Natural killer cell (primary cell): ENCODE measurements at regions not wholly inside any gene's neighbourhood (a gene's known extent, or its start where the extent isn't known, plus 50 kb on each side); places are given as distances from the start of the nearest gene placed in this dataset.

ENCODE experiments used
- ATAC-seq, 3 donors: fragments of 150-1000 bp in 2 of 3; fragments of 200-7000 bp in 1 of 3; cut with Tn5 transposase; 1 replicate in 1 of 3; 2 replicates in 2 of 3; pipeline ENCODE4 v1.10.0; 2021; ENCODE audit warnings: mild to moderate bottlenecking in 2 of 3, moderate library complexity in 2 of 3
- DNase-seq, 2 donors: peaks; one replicate each; pipeline versions ENCODE4 v3.0.0 to v3.0.0-alpha.2; 2013 to 2021; ENCODE audit warnings: mixed read lengths in 1 of 2
- H3K27ac ChIP-seq: one replicate; pipeline ENCODE4 v1.5.1; 2013; ENCODE audit warnings: mild to moderate bottlenecking, low read length
- H3K27me3 ChIP-seq: one replicate; pipeline ENCODE4 v1.6.1; 2013; ENCODE audit warnings: low read length; ENCODE audit not compliant: control insufficient read depth, insufficient read depth
- H3K36me3 ChIP-seq: one replicate; pipeline ENCODE4 v1.6.1; 2013; ENCODE audit warnings: low read length; ENCODE audit not compliant: control insufficient read depth, insufficient read depth
- H3K4me1 ChIP-seq: one replicate; pipeline ENCODE4 v1.6.1; 2013; ENCODE audit warnings: low read length; ENCODE audit not compliant: control insufficient read depth, insufficient read depth
- H3K4me3 ChIP-seq: one replicate; pipeline ENCODE4 v1.5.1; 2013; ENCODE audit warnings: low read length
- H3K9me3 ChIP-seq: one replicate; pipeline ENCODE4 v1.6.1; 2013; ENCODE audit warnings: low read length; ENCODE audit not compliant: control insufficient read depth, insufficient read depth
- H3K27ac Mint-ChIP-seq, 2 donors: one replicate each; pipeline ENCODE4 v1.8.0; 2022; ENCODE audit warnings: mild to moderate bottlenecking in 2 of 2, mixed read lengths in 2 of 2, moderate library complexity in 1 of 2
- H3K27me3 Mint-ChIP-seq, 2 donors: one replicate each; pipeline ENCODE4 v1.8.0; 2022; ENCODE audit warnings: low read depth in 2 of 2, mixed read lengths in 2 of 2
- H3K36me3 Mint-ChIP-seq: one replicate; pipeline ENCODE4 v1.8.0; 2022; ENCODE audit warnings: mixed read lengths
- H3K4me1 Mint-ChIP-seq, 2 donors: one replicate each; pipeline ENCODE4 v1.8.0; 2022; ENCODE audit warnings: mixed read lengths in 2 of 2
- H3K4me3 Mint-ChIP-seq: one replicate; pipeline ENCODE4 v1.8.0; 2022; ENCODE audit warnings: mild to moderate bottlenecking, moderate library complexity, mixed read lengths
- H3K9me3 Mint-ChIP-seq, 2 donors: one replicate each; pipeline ENCODE4 v1.8.0; 2022; ENCODE audit warnings: mixed read lengths in 2 of 2
- CTCF ChIP-seq: fragments of 200-600 bp; IDR thresholded peaks from one replicate; pipeline ENCODE4 v1.8.0; 2022; ENCODE audit warnings: antibody characterized with exemption
- WGBS: methylation state at CpG from one replicate; pipeline ENCODE4 v1.1.7; 2013; ENCODE audit warnings: missing lambda C conversion rate; ENCODE audit not compliant: insufficient coverage; 5-methylcytosine and 5-hydroxymethylcytosine counted together
- intact Hi-C: fragments of 100-400 bp; cut with micrococcal nuclease; formaldehyde crosslinking; loops from one replicate; pipeline ENCODE4 v1.14.2; 2022

- ATAC-seq (no peak), DNase-seq (no peak)
- Histone ChIP-seq H3K27me3 (no peaks in the 10 kb centered on the region), H3K4me1 (peaks cover 13% of the 10 kb centered on the region), H3K4me3 (no peak overlapping the region), H3K27ac (no peak overlapping the region), H3K9me3 (no peaks in the 10 kb centered on the region), H3K36me3 (no peaks in the 10 kb centered on the region)
- peaks cover 9 to 19% of the 10 kb centered on the region in 2 donors for H3K4me1 Mint-ChIP-seq
- H3K36me3 Mint-ChIP-seq, result no peaks in the 10 kb centered on the region
- TF ChIP-seq CTCF, result no peak
- H3K9me3 Mint-ChIP-seq, result no peaks in the 10 kb centered on the region
- H3K4me3 Mint-ChIP-seq, result no peak overlapping the region
- no peak overlapping the region for H3K27ac Mint-ChIP-seq
- intact Hi-C loops, result no loop called here
- 98% methylated on average over 7 of the region's 7 CpGs for WGBS
- H3K27me3 Mint-ChIP-seq, result no peaks in the 10 kb centered on the region
These were observed 148.2 kb upstream of the SOD1 start for GRCh38 chr21:31511258-31511657.

- Mint-ChIP-seq H3K36me3 (no peaks in the 10 kb centered on the region), H3K27me3 (no peaks in the 10 kb centered on the region), H3K4me1 (peaks cover 9 to 23% of the 10 kb centered on the region in 2 donors), H3K9me3 (no peaks in the 10 kb centered on the region), H3K4me3 (peak overlapping the region; percentile 0), H3K27ac (peak overlapping the region; percentile 7 to 27)
- ATAC-seq (peak; percentile 55 to 75 (median 67)), DNase-seq (peak; percentile 22 to 67)
- H3K36me3 ChIP-seq, result no peaks in the 10 kb centered on the region
- peaks cover 13% of the 10 kb centered on the region for H3K4me1 ChIP-seq
- no peaks in the 10 kb centered on the region for H3K27me3 ChIP-seq
- H3K27ac ChIP-seq, result no peak overlapping the region
- 50% methylated on average over 13 of the region's 14 CpGs for whole genome bisulfite sequencing
- intact Hi-C loops, result no loop called here
- no peaks in the 10 kb centered on the region for H3K9me3 ChIP-seq
- TF ChIP-seq CTCF, result peak; percentile 20
- H3K4me3 ChIP-seq, result no peak overlapping the region
These were observed 150.1 kb upstream of the SOD1 start for GRCh38 chr21:31509194-31510017.

- H3K27ac Mint-ChIP-seq, result no peak overlapping the region
- no peaks in the 10 kb centered on the region for H3K36me3 Mint-ChIP-seq
- H3K4me1 Mint-ChIP-seq, result peaks cover 9 to 27% of the 10 kb centered on the region in 2 donors
- Histone ChIP-seq H3K36me3 (no peaks in the 10 kb centered on the region), H3K9me3 (no peaks in the 10 kb centered on the region), H3K27ac (no peak overlapping the region), H3K27me3 (no peaks in the 10 kb centered on the region), H3K4me3 (no peak overlapping the region), H3K4me1 (peaks cover 13% of the 10 kb centered on the region)
- 54% methylated on average over 7 of the region's 7 CpGs for WGBS
- intact Hi-C loops, result no loop called here
- DNase-seq, result peak in 1 of 2 donors; percentile 28
- H3K27me3 Mint-ChIP-seq, result no peaks in the 10 kb centered on the region
- no peak overlapping the region for H3K4me3 Mint-ChIP-seq
- no peak for TF ChIP-seq CTCF
- no peaks in the 10 kb centered on the region for H3K9me3 Mint-ChIP-seq
- no peak for ATAC-seq
These were observed 153.5 kb upstream of the SOD1 start for GRCh38 chr21:31505975-31506374.

- Histone ChIP-seq H3K27ac (no peak overlapping the region), H3K27me3 (no peaks in the 10 kb centered on the region), H3K36me3 (no peaks in the 10 kb centered on the region), H3K9me3 (no peaks in the 10 kb centered on the region), H3K4me3 (no peak overlapping the region), H3K4me1 (no peaks in the 10 kb centered on the region)
- 94% methylated on average over 3 of the region's 3 CpGs for WGBS
- Mint-ChIP-seq H3K9me3 (no peaks in the 10 kb centered on the region), H3K4me3 (no peak overlapping the region), H3K36me3 (no peaks in the 10 kb centered on the region), H3K4me1 (peaks cover 0 to 13% of the 10 kb centered on the region in 2 donors), H3K27me3 (no peaks in the 10 kb centered on the region), H3K27ac (no peak overlapping the region)
- no peak for TF ChIP-seq CTCF
- no peak for DNase-seq
- ATAC-seq, result no peak
- intact Hi-C loops, result no loop called here
These were observed 155.6 kb upstream of the SOD1 start for GRCh38 chr21:31503939-31504338.
